Suppressor macrophage treated with lipopolysaccharide for 4 hours (primary cell): ENCODE measurements at regions not wholly inside any gene's neighbourhood (a gene's known extent, or its start where the extent isn't known, plus 50 kb on each side); places are given as distances from the start of the nearest gene placed in this dataset.

Source experiments
- DNase-seq: peaks from one replicate; pipeline ENCODE4 v3.0.0-alpha.2; 2020

DNA sequence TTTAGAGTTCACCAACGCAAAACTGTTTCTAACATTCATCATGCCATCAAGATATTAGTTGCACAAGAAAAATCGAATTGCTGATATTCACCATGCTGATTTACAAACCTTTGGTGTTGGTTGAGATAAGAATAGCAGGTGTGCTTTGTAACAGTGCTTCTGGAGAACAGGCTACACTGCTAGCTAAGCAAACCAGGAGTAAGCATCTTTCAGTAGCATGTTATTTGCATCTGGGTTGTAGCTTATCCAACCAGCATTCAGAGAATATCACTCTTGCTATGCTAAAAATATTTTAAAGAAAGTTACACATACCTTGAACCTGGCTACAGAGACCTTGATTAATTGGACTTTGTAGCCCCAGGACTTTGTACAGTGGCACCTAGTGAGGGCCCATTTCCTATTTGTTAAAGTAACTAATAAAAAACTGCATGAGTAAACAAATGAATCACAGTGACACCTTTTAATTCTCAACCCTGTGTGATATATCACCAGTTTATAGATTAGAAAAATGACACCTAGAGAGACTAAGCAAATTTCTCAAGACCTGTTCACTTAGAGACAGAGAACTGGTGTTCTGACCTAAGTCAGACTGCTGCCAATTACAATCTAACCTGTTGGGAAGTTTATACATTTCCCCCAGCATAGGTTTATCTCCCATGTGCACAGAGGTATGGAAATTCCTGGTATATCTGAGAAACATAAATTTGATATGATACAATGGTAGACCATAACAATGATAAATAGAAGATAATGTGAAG is 435.5 kb upstream of the TGFBR2 start:
- DNase-seq, result no peak

DNA sequence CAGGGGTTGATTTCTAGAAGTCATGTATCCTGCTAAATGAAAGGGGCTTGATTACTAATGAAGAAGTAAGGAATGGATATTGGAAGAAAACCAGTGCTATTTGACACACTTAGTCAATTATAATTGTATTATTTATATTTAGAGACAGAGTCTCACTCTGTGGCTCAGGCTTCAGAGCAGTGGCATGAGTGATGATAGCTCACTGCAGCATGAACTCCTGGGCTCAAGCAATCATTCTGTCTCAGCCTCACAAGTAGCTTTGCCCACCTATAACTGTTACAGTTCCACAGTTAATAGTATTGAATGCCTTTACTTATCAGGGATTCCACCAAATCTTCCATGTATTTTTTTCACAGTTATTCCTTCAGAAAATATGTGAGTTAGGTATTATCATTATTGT is 432.0 kb upstream of the TGFBR2 start:
- DNase-seq, result no peak

DNA sequence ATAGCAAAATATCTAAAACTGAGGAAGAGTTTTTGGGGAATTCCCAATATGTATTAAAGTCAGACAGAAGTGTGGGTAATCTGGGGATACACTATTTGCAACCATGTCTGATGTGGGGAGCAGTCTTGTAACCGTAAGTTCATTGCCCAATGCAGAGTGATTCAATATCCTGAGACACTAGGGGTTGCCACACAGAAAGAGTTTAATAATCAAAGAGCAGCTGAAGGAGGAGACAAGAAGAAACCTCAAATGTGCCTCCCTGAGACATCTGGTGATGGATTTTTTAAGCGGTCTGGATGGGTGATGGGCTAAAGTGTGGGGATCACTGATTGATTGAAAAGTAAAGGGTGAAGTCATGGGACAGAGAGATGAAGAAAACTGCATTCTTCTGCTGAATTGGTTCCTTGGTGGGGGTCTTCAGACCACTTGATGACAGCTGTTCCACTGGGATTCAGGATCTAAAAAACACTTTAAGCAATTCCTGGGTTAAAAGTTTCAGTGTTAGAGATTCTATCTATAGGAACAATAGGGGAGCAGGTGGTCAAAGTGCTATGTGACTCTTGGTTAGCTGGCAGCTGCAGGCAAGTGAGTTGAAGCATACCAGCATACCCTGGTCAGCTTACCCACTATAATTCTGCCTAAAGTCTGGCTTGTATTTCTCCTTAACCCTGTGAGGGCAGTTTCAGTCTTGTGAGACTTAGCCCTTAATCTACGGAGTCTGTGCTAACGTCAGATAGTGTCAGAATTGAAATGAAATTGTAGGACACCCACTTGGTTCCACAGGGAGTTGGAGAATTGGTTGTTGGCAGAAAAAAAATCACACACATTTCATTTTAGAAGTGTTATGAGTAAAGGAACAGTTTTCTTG is 425.9 kb upstream of the TGFBR2 start:
- DNase-seq, result peak; percentile 94

DNA sequence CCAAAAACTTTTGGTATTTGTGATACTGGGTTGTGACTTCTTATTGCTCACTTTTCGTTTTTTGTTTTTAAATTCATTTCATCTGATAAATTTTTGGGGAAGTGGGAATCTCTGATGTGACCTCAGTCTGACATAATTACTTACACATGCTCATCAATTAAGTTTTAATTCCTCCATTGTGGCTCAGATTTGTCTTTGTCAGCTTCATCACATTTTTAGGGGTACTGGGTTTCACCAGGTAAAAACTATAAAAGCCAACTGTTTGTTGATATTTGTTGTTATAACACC is 425.3 kb upstream of the TGFBR2 start:
- no peak for DNase-seq

DNA sequence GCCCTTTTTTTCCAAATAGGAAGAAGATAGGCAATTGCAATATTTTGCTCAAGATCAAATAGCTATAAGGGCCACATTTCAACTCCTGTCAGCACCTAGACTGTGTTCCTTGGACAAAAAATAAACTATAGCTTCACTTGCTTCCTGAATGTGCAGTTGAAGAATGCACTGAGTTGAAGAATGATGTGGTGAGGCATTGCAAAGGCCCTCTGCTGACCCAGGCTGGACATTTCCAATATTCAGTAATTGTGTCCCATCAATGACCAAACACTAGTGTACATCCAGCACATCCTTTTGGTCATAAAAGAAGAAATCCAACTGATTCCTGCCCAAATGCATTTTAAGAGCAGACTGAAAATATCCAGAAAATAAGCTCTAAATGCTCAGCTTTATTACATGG is 424.8 kb upstream of the TGFBR2 start:
- DNase-seq, result no peak

DNA sequence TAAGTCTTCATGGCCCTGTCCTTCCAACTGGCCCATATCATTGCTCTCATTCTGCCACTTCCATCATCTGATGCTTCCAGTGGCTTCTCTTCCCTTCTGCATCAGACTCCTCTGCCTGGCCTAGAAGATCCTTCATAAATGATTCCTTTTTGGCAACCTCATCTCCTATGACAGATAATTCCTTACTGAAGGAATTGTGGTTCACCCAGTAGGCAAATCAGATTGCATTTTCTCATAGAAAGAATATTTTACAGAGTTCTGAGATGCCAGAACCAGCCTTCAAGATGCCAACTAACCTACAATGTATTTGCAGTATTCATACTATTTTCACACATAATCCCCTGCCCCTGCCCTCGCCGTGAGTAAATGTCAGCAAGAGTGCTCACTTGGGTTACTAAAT is 423.0 kb upstream of the TGFBR2 start:
- no peak for DNase-seq

DNA sequence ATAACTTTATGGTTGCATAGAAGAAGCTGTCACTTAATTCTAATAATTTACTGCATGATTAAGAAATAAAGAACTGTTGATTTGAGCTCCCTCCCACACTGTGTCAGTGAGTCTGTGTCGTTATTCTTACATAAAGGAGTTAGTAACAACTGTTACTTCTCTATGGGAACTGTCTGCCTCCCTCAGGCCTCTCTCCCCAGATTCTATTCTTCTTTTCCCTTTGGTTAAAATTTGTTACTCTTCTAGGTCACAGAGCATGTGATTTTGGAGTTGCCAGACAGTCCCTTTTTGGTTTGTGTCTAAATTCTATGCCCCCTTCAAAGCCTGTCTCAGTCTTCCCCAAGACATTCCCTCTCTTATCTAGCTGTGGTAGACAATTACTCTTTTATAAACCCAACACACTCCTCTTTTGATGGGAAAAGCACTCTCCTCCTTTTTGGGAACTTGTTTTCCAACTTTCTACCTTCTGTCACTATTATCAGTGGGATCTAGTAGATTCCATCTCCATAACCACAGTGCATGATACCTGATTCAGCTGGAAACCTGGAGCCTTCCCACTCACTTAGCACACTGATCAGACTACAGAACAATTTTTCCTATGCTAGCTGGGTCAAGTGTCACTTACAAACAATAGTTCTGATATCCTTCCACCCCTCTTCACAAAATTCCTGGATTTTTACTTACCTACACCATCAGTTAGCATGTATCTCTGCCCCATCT is 422.1 kb upstream of the TGFBR2 start:
- DNase-seq, result peak; percentile 68

DNA sequence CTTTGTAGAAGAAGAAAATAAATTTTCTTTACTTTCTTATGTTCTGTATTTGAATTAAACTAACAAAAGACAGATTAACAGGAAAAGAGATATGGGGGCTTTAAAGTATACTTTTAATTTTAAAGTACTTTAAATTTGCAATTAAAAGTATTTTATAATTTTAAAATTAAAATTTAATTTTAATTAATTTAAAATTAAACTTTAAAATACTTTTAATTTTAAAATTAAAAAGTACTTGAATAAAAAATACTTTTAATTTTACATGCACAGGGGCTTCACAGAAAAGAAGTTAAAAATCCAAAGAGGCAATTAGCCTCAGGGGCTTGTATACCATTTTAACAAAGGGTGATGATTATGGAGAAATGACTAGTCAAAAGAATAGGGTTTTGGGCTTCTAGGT is 420.5 kb upstream of the TGFBR2 start:
- no peak for DNase-seq

DNA sequence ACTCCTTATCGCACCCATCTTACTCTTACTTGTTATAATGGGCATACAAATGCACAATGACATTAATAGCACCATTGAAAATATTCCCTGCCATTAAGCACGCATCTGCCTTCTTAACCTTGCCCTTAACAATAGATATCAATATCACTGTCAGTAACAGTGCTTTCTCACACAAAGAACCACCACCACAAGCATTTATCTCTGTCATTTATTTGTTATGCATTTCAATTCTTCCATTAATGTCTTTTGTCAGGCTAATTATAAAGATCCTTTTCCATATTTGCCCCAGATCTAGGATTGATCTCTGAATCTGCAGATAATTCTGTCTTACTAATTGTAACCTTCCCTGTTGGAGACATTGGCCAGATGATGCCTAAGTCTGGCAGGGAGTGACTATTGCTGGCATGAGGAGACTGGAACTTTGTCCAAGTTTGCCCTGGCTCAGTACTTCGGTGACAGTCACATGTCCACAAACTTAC is 419.6 kb upstream of the TGFBR2 start:
- no peak for DNase-seq

DNA sequence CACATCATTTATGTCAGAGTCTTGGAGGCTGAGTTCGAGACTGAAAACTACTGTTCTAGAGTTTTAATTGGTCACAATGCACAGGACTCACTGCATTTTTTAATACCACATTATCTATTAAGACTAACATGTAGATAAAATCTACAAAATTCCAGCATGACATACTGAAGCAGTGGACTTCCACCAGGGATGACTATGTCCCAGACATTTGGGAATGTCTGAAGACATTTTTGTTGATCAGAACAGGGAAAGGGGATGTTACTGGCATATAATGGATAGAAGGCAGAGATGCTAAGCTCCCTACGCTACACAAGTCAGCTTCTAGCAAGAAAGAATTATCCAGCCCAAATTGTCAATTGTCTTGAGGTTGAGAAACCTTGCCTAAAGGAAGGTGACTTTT is 419.0 kb upstream of the TGFBR2 start:
- no peak for DNase-seq

DNA sequence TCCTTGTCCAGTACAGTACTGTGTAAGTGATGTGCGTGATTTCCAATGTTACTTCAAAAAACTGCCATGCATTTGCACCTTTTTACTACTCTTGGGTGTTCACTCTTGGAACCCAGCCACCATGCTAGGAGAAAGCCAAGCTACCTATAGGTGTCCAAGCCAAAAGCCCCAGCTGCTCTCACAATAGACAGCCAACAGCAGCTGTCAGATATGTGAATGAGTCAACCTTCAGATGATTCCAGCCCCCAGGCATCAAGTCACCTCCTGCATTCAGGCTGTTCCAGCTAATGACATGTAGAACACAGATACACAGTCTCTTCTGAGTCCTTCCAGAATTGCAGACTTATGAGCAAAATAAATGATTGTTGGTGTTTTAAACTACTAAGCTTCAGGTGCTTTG is 417.7 kb upstream of the TGFBR2 start:
- no peak for DNase-seq

DNA sequence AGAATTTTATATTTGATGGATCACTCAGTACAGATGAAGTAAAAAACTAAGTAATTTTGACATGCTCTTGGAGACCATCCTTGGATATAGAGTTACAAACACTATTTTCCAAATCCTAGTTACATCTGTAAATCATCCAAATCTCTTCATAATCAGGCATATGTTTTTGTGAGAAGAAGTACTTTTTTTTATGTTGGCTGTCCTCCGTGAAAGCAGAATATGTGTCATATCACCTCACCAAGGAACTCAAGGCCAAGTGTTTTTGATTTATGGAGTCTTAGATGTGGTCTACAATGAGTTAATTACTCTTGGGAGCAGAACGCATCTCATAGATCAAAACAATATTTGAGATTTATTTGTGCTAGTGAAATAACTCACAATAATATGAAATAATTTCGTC is 416.5 kb upstream of the TGFBR2 start:
- DNase-seq, result no peak

DNA sequence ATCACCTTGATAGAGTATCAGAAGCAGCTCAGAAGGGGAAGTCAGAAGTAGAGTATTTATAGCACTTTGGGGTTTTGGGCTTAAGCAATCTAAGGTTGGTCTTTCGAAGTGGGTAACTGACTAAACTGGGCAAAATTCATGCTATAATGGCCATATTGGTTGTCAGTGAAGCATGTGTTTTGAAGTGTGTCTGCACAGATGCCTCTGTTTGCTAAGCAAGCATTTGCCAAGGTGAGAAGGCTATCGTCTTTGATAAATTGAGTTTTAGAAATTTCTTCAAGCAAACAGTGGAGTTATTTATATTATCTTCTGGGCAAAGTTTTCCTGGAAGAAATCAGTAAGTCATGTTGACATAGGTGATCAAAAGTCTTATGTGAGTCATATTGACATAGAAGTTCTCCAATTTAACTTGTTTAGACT is 412.8 kb upstream of the TGFBR2 start:
- no peak for DNase-seq

DNA sequence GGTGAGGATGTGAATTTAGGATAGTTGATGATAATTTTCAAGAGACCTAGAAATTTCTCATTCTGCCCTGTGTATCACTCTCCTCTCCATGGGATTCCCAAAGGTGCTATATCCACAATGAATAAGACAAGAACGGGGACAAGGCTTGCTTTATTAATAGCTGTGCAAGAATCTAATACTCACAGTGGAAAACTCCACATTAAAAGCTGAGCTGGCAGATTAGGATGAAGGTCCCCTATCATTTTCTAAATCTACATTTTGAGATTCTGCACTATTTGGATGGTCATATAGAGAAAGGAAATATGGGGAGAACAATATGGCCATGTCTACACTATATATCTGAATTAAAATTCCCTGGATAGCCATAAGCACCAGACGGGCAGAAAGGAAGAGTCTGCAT is 411.0 kb upstream of the TGFBR2 start:
- no peak for DNase-seq

DNA sequence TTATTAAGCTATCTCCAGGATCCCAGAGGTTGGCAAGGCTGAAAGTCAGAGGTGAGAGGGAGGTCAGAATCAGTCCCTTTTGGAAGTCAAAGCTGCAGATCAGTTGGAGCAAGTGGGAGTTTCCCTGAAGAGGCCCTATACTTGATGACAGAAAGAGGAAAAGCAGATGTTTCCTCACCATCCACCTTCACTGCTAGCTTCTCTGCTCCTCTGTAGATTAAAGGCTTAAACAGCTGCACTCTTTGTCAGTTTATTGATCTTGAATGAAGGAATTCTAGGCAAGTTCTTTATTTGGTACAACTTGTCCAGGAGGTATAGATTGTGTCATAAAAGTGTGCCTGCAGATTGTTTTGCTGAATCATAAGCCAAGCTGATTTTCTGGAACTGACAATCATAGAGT is 408.2 kb upstream of the TGFBR2 start:
- DNase-seq, result peak; percentile 37

DNA sequence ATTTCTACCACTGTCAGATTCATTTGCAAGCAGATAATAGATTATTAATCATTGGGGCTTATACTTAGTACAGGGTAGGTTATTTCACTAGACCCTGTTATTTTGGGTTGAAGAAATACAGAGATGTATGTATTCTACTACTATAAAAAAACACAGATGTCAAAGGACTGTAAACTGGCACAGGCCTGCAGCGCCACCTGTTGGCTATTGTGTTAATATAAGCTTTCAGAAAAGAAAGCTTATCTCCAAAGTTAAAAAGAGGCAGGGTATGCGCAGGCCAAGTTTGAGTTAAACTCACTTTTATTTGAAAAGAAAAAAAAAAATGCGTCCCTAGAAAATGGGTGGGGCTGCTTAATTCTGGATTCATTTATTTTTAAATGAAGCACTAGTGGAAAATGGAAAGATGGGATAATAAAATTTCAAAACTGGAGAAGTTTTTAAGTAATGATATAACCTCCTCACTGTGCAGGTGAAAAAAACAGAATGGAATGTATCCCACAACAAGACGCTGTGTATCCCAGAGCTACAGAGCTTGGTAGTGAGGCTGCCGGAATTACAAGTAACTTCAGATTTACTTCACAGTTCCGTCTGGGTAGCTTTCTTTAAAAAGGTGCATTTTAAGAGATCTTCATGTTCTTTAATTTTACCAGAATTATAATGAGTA is 407.2 kb upstream of the TGFBR2 start:
- DNase-seq, result peak; percentile 84

DNA sequence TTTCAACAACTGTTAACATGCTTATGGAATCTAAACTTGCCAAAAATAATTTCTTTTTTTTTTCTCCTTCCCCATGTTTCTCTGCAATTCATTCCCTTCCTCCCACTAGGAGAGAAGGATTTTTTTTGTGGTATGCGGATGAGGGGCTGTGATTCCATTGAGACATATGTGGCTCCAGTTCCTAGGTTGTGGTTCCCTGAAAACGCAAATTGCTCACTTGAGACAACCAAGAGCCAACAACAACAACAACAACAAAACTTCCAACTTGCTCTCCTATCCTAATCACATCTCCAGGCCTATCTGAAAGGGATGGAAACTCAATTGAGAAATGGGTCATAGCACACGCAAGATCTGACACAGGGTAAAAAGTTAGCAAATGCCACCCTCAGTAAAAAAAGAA is 406.5 kb upstream of the TGFBR2 start:
- peak; percentile 29 for DNase-seq

DNA sequence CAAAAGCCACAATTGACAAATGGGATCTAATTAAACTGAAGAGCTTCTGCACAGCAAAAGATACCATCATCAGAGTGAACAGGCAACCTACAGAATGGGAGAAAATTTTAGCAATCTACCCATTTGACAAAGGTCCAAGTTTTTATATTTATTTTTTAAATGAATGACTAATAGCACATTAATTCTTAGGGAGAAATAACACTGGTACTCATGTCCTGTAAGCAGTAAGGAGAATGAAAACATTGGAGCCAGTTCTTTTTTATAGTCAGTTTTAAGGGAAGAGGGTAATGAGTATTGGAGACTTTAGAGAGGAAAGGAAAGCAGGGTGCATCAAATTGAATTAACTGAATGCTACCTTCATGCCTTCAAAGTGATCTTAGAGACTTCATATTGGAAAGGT is 404.7 kb upstream of the TGFBR2 start:
- no peak for DNase-seq

DNA sequence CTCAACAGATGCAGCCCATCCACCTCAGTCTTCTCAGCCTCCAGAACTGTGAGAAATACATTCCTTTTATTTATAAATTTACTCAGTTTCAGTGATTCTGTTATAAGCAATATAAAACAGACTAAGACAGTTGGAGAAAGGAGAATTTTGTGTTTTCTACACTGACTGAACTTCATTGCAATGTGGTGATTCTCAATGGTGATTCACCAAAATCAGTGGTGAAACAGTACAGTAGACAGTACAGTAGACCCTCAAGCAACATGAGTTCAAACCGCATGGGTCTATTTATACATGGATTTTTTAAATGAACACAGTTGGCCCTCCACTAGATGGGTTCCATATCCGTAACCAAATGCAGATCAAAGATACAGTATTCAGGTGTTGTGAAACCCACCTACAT is 403.1 kb upstream of the TGFBR2 start:
- DNase-seq, result no peak

DNA sequence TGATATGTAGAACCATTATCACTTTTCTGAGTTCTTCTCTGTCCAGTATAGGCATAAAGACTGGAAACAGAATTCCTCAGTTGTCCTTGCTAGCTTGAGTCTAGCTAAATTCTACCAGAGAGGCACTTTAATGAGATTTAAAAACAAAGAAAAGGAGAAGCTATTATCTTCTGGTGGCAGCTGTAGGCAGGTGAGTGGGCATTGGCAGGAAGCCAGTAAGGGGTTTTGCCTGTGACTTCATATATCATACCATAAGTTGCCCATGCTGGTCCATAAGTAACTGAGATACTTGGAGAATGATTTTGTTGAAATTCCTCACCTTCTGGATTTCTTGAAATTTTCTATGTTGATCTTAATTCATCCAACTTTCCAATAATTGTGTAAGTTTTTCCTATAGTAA is 402.3 kb upstream of the TGFBR2 start:
- DNase-seq, result no peak

DNA sequence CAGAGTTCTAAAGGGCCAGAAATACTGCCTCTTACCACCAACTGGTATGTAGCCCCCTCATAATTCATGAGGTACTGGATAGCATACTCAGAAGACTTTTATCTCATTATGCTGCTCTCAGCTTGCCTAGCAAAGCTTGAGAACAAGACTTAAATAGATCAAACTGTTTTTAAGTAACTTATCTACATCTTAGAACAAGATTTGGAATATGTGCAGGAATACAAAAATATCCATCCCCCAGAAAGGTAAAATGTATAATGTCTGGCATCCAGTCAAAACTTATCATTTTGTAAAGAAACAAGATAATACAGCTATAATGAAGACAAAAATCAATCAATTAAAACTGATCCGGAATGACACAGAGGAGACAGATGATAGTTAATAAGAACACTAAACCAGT is 400.4 kb upstream of the TGFBR2 start:
- DNase-seq, result no peak

DNA sequence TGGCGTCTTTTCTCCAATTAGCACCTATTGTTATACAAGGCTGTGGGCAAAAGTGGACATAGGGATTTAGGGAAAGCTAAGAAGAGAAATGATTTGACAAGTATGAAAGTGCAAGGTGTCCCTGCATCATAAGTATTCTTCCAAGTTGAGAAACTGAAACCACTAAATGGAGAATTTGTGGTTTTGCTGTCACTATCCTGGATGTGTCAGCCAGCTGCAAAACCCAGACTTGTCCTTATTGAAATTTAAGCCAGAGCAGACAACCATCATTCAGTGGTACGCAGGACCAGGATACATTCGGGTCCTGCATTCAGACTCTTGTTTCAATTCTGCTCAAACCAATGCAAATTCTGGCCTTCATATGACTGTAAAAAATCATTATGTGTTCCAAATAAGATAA is 384.8 kb upstream of the TGFBR2 start:
- DNase-seq, result peak; percentile 85

DNA sequence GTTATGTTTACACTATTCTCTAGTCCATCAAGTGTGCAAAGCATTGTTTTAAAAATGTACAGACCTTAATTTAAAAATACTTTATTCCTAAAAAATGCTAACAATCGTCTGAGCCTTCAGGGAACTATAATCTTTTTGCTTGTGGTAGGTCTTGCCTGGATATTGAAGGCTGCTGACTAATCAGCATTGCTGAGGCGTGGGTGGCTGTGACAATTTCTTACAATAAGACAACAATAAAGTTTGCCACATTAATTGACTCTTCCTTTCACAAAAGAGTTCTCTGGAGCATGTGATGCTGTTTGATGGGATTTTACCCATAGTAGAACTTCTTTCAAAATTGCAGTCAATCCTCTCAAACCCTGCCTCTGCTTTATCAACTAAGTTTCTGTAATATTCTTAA is 384.0 kb upstream of the TGFBR2 start:
- peak; percentile 54 for DNase-seq
